Astrocyte (in vitro differentiated cells and primary cell): ENCODE measurements at regions not wholly inside any gene's neighbourhood (a gene's known extent, or its start where the extent isn't known, plus 50 kb on each side); places are given as distances from the start of the nearest gene placed in this dataset.

Source experiments
- CTCF ChIP-seq: IDR thresholded peaks from 2 replicates; pipeline ENCODE4 v1.5.1; 2011; ENCODE audit warnings: low read depth, mild to moderate bottlenecking, inconsistent platforms, low read length, moderate library complexity; ENCODE audit not compliant: insufficient read depth
- EZH2 ChIP-seq: IDR thresholded peaks from 2 replicates; pipeline ENCODE4 v1.6.1; 2012; ENCODE audit warnings: mild to moderate bottlenecking, low read length, inconsistent platforms; ENCODE audit not compliant: insufficient read depth

- TF ChIP-seq EZH2 (no peak), CTCF (no peak)
Observed at GRCh38 chr20:24894488-24894887, 54.6 kb upstream of the CST7 start.
